GM21528 (cell line): ENCODE measurements at regions not wholly inside any gene's neighbourhood (a gene's known extent, or its start where the extent isn't known, plus 50 kb on each side); places are given as distances from the start of the nearest gene placed in this dataset.
"Not testable (repeated sequence)": the region's sequence is repeated elsewhere in the genome, so short reads cannot be mapped to it uniquely, and the experiment has no call there.

Experiments used
- ATAC-seq: cut with Tn5 transposase; IDR thresholded peaks from one replicate; pipeline ENCODE4 v1.9.1; 2021; ENCODE audit warnings: mild to moderate bottlenecking, moderate library complexity; ENCODE audit not compliant: unreplicated experiment, low FRiP score

- ATAC-seq = no peak
Measured at GRCh38 chr16:58792188-58792587, 58.1 kb upstream of the GOT2 start.

- ATAC-seq = not testable (repeated sequence)
Measured at GRCh38 chr16:58790816-58791557, 56.9 kb upstream of the GOT2 start.

GRCh38 chr16:58789351-58789750 lies 55.2 kb upstream of the GOT2 start:
- ATAC-seq = no peak
